ENCODE measurements at regions not wholly inside any gene's neighbourhood (a gene's known extent, or its start where the extent isn't known, plus 50 kb on each side); places are given as distances from the start of the nearest gene placed in this dataset.

DNA sequence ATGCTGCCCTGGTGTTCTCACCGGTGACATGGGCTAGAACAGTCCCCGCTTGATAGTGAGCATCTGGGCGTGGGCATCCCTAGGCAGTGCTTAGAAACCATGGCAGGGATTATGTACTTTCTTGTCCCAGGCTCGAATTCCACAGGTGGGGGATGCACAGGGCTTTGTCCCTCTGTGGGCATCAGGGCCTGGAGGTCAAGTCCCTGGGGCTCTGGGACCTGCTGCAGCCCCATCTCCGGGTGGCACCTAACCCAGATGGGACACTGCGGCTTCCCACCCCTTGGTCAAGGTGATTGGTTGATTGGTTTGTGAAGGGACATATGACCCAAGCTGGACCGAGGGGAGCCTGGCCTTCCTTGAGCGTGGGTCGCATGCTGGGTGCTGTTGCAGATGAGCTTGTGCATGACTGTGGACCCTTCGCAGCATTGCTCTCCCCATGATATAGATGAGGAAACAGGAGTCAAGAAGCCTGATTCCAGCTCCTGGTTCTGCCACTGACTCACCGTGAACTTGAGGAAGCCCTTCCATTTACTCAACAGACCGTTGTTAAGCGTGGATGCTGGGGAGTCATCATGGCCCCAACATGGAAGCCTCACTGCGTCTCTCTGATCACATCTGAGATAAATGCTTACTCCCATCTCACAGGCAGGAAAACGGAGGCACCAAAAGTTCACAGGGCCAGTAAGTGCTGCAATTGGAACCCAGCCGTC lies 64.0 kb upstream of the RUNX3 start:
- TF ChIP-seq POLR2A (IDR thresholded peaks at IDR 0.05; ENCODE audit: low read length): no peak
- TF ChIP-seq FOSB (CRISPR knock-in tag; IDR thresholded peaks at IDR 0.05): no peak
- TF ChIP-seq, protein P1, sequence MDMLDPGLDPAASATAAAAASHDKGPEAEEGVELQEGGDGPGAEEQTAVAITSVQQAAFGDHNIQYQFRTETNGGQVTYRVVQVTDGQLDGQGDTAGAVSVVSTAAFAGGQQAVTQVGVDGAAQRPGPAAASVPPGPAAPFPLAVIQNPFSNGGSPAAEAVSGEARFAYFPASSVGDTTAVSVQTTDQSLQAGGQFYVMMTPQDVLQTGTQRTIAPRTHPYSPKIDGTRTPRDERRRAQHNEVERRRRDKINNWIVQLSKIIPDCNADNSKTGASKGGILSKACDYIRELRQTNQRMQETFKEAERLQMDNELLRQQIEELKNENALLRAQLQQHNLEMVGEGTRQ (IDR thresholded peaks at IDR 0.05): no peak
- TF ChIP-seq BHLHE40 (IDR thresholded peaks at IDR 0.05; ENCODE audit: low read depth, low read length): no peak
- TF ChIP-seq RAD21 (conservative IDR thresholded peaks at IDR 0.05 in 1 of 2, IDR thresholded peaks at IDR 0.05 in 1 of 2): no peak
- no peak for TF ChIP-seq JUN (IDR thresholded peaks at IDR 0.05)
- TF ChIP-seq, protein P2, sequence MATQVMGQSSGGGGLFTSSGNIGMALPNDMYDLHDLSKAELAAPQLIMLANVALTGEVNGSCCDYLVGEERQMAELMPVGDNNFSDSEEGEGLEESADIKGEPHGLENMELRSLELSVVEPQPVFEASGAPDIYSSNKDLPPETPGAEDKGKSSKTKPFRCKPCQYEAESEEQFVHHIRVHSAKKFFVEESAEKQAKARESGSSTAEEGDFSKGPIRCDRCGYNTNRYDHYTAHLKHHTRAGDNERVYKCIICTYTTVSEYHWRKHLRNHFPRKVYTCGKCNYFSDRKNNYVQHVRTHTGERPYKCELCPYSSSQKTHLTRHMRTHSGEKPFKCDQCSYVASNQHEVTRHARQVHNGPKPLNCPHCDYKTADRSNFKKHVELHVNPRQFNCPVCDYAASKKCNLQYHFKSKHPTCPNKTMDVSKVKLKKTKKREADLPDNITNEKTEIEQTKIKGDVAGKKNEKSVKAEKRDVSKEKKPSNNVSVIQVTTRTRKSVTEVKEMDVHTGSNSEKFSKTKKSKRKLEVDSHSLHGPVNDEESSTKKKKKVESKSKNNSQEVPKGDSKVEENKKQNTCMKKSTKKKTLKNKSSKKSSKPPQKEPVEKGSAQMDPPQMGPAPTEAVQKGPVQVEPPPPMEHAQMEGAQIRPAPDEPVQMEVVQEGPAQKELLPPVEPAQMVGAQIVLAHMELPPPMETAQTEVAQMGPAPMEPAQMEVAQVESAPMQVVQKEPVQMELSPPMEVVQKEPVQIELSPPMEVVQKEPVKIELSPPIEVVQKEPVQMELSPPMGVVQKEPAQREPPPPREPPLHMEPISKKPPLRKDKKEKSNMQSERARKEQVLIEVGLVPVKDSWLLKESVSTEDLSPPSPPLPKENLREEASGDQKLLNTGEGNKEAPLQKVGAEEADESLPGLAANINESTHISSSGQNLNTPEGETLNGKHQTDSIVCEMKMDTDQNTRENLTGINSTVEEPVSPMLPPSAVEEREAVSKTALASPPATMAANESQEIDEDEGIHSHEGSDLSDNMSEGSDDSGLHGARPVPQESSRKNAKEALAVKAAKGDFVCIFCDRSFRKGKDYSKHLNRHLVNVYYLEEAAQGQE (IDR thresholded peaks at IDR 0.05): no peak
- TF ChIP-seq RCOR1 (IDR thresholded peaks at IDR 0.05; ENCODE audit: low read depth, low read length): no peak
- TF ChIP-seq, protein P3, sequence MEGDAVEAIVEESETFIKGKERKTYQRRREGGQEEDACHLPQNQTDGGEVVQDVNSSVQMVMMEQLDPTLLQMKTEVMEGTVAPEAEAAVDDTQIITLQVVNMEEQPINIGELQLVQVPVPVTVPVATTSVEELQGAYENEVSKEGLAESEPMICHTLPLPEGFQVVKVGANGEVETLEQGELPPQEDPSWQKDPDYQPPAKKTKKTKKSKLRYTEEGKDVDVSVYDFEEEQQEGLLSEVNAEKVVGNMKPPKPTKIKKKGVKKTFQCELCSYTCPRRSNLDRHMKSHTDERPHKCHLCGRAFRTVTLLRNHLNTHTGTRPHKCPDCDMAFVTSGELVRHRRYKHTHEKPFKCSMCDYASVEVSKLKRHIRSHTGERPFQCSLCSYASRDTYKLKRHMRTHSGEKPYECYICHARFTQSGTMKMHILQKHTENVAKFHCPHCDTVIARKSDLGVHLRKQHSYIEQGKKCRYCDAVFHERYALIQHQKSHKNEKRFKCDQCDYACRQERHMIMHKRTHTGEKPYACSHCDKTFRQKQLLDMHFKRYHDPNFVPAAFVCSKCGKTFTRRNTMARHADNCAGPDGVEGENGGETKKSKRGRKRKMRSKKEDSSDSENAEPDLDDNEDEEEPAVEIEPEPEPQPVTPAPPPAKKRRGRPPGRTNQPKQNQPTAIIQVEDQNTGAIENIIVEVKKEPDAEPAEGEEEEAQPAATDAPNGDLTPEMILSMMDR (IDR thresholded peaks at IDR 0.05): no peak
- TF ChIP-seq ZC3H11A (IDR thresholded peaks at IDR 0.05): no peak

All from A549 (cell line).